H1 (cell line): ENCODE measurements at regions not wholly inside any gene's neighbourhood (a gene's known extent, or its start where the extent isn't known, plus 50 kb on each side); places are given as distances from the start of the nearest gene placed in this dataset.

Source experiments
- CTCF ChIP-seq, 3 experiments: IDR thresholded peaks; 1 replicate in 2 of 3; 2 replicates in 1 of 3; pipeline versions ENCODE4 v1.5.1 to v1.6.1; 2011; ENCODE audit warnings: low read length in 3 of 3, mild to moderate bottlenecking in 3 of 3, inconsistent platforms in 2 of 3, low read depth in 1 of 3, moderate library complexity in 1 of 3; ENCODE audit not compliant: insufficient read depth in 1 of 3; ENCODE audit errors: control extremely low read depth in 1 of 3
- GTF2F1 ChIP-seq: IDR thresholded peaks from 2 replicates; pipeline ENCODE4 v1.6.1; 2012; ENCODE audit warnings: low read depth, low read length, improper control_type of control experiment, borderline replicate concordance
- JUN ChIP-seq: IDR thresholded peaks from 2 replicates; pipeline ENCODE4 v1.6.1; 2011; ENCODE audit warnings: low read depth, mild to moderate bottlenecking, improper control_type of control experiment, low read length
- POLR2A ChIP-seq, 2 experiments: IDR thresholded peaks; 1 replicate in 1 of 2; 2 replicates in 1 of 2; pipeline ENCODE4 v1.6.1; 2011; ENCODE audit warnings: low read depth in 2 of 2, low read length in 2 of 2, mild to moderate bottlenecking in 2 of 2; ENCODE audit errors: control extremely low read depth in 1 of 2
- POLR2AphosphoS5 ChIP-seq: IDR thresholded peaks from 2 replicates; pipeline ENCODE4 v1.6.1; 2011; ENCODE audit warnings: low read depth, low read length
- SIX5 ChIP-seq: IDR thresholded peaks from 2 replicates; pipeline ENCODE4 v1.6.1; 2011; ENCODE audit warnings: mild to moderate bottlenecking, low read depth, low read length
- SRF ChIP-seq: IDR thresholded peaks from 2 replicates; pipeline ENCODE4 v1.6.1; 2011; ENCODE audit warnings: mild to moderate bottlenecking, low read depth, low read length, moderate library complexity
- TAF1 ChIP-seq: IDR thresholded peaks from 2 replicates; pipeline ENCODE4 v1.6.1; 2011; ENCODE audit warnings: mild to moderate bottlenecking, low read depth, low read length
- TAF7 ChIP-seq: optimal IDR thresholded peaks from 2 replicates; pipeline ENCODE3; 2011; ENCODE audit warnings: low read depth, mild to moderate bottlenecking, inconsistent platforms, low read length, moderate library complexity, borderline replicate concordance
- TCF12 ChIP-seq: IDR thresholded peaks from 2 replicates; pipeline ENCODE4 v1.6.1; 2011; ENCODE audit warnings: low read depth, mild to moderate bottlenecking, low read length
- ZNF274 ChIP-seq: IDR thresholded peaks from 2 replicates; pipeline ENCODE4 v1.7.0; 2012; ENCODE audit warnings: low read length, borderline replicate concordance; ENCODE audit errors: extremely low read depth
- TF ChIP-seq, protein P1 (sequence below): IDR thresholded peaks from 2 replicates; pipeline ENCODE4 v1.6.1; 2012; ENCODE audit warnings: inconsistent platforms

- no peak for TF ChIP-seq SIX5
- TF ChIP-seq TAF1: no peak
- no peak for TF ChIP-seq POLR2A (IDR thresholded peaks at IDR 0.05; ENCODE audit: control extremely low read depth in 1 of 2, low read depth in 2 of 2, low read length in 2 of 2)
- no peak for TF ChIP-seq TCF12
- no peak for TF ChIP-seq CTCF (IDR thresholded peaks at IDR 0.05; ENCODE audit: control extremely low read depth in 1 of 3, insufficient read depth in 1 of 3, low read depth in 1 of 3, low read length in 3 of 3)
- TF ChIP-seq SRF: no peak
- TF ChIP-seq GTF2F1: no peak
- no peak for TF ChIP-seq JUN
- no peak for TF ChIP-seq ZNF274
- no peak for TF ChIP-seq POLR2AphosphoS5
- TF ChIP-seq, protein P1, sequence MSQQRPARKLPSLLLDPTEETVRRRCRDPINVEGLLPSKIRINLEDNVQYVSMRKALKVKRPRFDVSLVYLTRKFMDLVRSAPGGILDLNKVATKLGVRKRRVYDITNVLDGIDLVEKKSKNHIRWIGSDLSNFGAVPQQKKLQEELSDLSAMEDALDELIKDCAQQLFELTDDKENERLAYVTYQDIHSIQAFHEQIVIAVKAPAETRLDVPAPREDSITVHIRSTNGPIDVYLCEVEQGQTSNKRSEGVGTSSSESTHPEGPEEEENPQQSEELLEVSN: no peak
- TF ChIP-seq TAF7: no peak
These were observed 113.3 kb upstream of the OTUD4 start for GRCh38 chr4:145293658-145294057.
